ENCODE measurements at regions not wholly inside any gene's neighbourhood (a gene's known extent, or its start where the extent isn't known, plus 50 kb on each side); places are given as distances from the start of the nearest gene placed in this dataset.

DNA sequence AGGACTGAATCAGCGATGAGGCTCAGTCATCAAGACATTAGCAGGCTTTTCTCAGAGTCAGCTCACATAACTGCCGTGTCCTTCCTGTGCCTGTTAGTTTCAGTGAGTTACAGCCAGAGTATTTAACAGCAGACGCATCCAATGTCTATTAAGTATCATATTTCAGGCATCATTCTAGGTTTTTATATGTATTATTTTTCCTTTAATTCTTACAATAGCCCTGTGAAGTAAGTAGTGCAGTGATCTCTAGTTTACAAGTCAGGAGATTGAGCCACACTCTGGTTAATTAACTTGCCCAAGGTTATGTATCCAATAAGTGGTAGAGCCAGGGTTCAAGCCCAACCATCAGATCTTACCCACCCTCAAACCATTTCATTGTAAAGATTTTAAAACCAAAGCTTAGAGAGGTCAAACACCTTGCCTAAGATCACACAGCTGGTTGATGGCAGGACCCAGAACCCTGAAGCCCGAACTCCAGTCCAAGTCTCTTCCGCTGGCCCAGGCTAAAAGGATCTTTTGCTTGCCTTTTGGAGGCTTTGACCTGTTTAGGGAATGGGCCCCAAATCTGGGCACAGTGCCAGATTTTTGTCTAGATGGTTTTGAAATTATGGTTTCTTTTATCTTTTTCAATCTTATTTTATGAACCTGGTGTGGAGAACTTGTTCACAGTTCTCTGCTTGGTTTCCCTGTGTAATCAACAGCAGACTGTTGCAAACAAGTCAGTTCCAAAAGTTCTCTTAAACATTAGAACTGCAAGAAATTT lies 261.2 kb upstream of the CLINT1 start:
- TF ChIP-seq POLR2A (IDR thresholded peaks at IDR 0.05; ENCODE audit: low read depth) (no peak), EP300 (IDR thresholded peaks at IDR 0.05) (no peak), POLR2AphosphoS5 (IDR thresholded peaks at IDR 0.05) (no peak)
- TF ChIP-seq, protein P1, sequence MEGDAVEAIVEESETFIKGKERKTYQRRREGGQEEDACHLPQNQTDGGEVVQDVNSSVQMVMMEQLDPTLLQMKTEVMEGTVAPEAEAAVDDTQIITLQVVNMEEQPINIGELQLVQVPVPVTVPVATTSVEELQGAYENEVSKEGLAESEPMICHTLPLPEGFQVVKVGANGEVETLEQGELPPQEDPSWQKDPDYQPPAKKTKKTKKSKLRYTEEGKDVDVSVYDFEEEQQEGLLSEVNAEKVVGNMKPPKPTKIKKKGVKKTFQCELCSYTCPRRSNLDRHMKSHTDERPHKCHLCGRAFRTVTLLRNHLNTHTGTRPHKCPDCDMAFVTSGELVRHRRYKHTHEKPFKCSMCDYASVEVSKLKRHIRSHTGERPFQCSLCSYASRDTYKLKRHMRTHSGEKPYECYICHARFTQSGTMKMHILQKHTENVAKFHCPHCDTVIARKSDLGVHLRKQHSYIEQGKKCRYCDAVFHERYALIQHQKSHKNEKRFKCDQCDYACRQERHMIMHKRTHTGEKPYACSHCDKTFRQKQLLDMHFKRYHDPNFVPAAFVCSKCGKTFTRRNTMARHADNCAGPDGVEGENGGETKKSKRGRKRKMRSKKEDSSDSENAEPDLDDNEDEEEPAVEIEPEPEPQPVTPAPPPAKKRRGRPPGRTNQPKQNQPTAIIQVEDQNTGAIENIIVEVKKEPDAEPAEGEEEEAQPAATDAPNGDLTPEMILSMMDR (IDR thresholded peaks at IDR 0.05): no peak

Measured in esophagus muscularis mucosa (tissue), 4 donors.